GM10847 (cell line): ENCODE measurements at regions not wholly inside any gene's neighbourhood (a gene's known extent, or its start where the extent isn't known, plus 50 kb on each side); places are given as distances from the start of the nearest gene placed in this dataset.

Source experiments
- POLR2A ChIP-seq: IDR thresholded peaks from 2 replicates; pipeline ENCODE4 v1.6.1; 2011; ENCODE audit not compliant: insufficient read length; ENCODE audit errors: extremely low read depth

DNA sequence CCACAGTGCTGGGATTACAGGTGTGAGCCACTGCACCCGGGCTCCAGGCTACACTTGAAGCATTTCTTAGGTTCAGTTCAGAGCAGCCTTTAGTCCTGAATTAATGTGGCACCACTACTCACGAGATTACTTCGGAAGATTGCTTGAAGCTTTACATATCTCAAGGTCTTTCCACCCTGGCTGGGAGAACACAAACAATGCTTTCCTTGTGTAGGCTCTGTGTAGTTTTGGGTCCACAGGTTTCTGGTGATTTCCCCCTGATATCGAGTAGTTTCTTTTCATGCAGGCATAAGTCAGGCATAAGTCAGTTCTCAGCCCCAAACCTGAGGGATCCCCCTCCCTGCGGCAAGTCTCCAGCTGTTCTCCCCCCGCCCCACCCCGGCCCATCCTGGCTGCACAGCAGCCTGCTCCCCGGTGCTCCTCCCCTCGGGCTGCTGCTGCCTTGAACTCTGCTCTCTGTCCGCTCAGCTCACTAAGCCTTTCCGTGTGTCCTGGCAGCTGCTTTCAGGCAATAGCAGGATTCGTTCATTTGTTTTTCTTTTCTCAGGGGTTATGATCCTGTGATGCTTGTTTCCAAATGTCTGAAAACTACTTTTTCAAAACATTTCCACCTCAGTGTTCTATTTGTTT lies 417.7 kb downstream of the TMEM121 start:
- no peak for TF ChIP-seq POLR2A

DNA sequence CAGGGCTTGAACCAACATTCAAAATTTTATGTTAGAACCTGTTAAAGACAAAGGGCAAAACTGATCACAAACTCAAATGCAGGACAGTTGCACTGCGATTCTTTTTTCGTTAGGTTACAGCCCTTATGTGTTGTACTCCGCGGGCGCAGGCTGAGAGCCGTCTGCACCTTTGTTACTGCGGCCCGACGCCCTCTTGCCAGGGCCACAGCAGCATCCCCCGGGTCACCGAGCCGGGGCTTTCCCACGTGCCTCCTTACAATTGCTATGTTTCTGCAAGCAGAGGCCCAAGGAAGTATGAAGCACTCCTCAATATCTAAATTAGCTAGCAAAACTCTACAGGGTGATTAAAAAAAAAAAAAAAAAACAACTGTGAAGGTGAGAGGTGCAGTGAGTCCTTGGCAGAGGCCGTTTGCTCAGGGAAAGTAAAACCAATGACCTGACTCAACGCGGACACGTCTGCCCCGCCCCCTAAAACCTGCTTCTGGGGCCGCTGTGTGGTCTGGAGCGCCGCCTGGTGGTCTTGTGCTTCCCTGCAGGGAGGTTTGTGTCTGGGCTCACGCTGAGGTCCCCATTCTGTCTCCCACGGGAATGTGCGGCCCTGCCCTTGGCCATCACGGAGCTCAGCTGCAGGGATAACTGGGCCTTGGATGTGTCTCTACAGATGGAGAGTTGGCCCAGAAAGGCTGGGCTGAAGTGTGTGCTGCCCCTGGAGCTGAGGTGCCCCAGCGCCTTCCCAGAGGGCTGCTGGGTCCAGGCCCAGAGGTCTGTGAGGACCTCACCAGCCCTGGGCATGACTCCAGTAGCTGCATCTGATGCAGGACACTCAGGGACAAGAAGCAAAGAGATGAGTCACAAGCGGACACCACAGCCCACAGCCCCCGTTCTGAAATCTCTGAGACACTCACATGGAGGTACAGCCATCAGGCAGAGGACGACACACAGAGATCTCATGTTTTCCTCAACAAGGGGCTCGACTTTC lies 418.5 kb downstream of the TMEM121 start:
- no peak for TF ChIP-seq POLR2A

DNA sequence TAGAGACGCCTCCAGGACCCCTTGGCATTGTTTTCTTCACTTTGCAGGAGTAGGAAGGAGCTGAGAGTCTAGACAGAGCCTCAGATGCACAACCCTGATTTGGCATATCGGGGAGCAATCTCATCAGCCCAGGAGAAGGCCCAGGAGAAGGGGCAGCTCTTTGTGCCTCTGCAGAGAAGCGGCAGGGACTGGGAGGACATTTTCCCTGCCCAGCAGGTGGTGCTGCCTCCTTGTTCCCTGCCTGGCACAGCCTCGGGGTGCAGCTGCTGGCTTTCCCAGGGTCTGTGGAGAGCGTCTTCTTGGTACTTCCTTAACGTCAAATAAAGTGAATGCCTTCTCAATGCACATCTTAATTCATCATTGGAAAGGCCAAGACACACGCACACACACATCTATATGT lies 419.5 kb downstream of the TMEM121 start:
- TF ChIP-seq POLR2A: no peak

DNA sequence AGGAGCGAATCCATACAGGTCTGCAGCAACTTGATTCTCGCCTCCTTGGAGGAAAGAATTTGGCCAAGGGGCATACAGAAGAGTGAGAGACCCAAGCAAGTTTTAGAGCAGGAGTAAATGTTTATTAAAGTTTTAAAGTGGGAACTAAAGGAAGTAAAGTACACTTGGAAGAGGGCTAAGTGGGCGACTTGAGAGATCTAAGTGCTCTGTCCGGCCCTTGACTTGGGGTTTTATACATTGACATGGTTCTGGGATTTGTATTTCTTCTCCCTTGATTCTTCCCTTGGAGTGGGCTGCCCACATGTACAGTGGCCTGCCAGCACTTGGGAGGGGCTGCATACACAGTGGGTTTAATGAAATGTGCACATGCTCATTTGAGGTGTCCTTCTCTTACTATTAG lies 421.2 kb downstream of the TMEM121 start:
- TF ChIP-seq POLR2A: no peak

DNA sequence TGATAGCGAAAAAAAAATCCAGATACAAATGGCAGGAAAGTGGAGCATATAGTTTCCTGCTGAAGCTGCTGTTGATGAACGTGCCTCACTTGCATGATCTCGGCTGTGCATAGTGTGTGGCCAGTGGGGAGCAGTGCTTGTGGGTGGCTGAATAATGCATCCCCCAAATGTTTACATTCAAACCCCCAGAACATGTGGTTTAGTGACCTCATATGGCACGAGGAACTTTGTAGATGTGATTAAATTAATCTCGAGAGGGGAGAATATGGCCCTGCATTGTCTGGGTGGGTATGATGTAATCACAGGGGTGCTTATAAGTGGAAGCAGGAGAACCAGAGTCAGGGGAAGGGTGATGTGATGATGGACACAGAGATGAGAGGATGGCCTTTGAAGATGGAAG lies 425.0 kb downstream of the TMEM121 start:
- no peak for TF ChIP-seq POLR2A

DNA sequence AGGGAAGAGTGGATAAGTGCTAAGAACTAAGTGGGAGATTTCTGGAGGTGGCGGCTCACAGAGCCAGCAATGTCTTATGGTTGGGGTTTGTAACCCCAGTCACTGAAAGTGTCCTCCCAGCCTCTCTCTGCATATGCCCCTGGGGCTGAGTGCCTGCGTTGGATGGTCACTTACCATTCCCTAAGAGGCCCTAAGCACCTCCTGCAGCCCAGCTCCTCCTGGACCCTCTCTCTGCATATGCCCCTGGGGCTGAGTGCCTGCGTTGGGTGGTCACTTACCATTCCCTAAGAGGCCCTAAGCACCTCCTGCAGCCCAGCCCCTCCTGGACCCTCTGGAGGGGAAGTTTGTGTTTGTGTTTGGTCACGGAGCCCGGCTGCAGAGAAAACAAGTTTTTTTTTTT lies 425.8 kb downstream of the TMEM121 start:
- TF ChIP-seq POLR2A: no peak

DNA sequence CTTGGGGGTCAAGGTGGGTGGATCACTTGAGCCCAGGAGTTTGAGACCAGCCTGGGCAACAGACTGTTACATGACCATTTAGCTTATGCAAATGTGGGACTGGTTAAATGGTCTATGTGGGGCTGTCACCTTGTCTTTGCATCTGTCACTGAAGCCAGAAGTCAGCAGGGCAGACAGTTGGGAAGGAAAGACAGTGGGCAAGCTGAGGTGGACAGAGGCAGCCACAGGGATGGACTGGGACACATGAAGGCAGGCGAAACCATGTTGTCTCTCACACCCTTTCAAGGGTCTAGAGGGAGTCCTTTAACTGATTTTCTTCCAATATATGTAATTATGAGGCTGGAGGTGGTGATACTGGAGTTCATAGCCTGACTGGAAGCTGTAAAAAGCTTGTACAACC lies 426.4 kb downstream of the TMEM121 start:
- TF ChIP-seq POLR2A: no peak

DNA sequence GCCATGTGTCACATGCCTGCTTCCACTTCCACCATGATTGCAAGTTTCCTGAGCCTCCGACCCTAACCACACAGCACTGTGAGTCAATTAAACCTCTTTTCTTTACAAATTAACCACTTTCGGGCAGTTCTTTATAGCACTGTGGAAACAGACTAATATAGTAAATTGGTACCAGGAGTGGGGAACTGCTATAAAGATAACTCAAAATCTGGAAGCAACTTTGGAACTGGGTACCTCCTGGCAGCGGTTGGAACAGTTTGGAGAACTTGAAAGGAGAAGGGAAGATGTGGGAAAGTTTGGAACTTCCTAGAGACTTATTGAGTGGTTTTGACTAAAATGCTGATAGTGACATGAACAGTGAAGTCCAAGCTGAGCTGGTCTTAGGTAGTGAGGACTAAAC lies 436.1 kb downstream of the TMEM121 start:
- no peak for TF ChIP-seq POLR2A

DNA sequence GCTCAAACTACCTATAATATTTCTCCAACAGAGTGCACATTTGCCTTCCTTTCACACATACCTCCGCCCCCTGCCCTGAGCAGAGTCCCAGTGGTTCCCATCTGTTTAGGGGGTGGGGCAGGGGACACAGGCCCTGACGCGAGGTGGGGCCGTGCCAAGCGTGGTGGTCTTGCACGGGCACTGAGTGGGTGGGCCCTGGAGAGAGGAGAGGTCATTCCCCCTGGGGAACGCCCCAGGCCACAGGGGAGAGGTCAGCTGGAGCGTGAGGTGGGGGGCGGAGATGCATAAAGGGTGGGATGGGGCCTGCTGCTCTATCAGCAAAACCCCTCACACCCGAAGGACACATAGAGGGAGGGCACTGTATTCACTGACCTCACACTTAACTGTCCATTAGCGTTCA lies 441.9 kb downstream of the TMEM121 start:
- no peak for TF ChIP-seq POLR2A

DNA sequence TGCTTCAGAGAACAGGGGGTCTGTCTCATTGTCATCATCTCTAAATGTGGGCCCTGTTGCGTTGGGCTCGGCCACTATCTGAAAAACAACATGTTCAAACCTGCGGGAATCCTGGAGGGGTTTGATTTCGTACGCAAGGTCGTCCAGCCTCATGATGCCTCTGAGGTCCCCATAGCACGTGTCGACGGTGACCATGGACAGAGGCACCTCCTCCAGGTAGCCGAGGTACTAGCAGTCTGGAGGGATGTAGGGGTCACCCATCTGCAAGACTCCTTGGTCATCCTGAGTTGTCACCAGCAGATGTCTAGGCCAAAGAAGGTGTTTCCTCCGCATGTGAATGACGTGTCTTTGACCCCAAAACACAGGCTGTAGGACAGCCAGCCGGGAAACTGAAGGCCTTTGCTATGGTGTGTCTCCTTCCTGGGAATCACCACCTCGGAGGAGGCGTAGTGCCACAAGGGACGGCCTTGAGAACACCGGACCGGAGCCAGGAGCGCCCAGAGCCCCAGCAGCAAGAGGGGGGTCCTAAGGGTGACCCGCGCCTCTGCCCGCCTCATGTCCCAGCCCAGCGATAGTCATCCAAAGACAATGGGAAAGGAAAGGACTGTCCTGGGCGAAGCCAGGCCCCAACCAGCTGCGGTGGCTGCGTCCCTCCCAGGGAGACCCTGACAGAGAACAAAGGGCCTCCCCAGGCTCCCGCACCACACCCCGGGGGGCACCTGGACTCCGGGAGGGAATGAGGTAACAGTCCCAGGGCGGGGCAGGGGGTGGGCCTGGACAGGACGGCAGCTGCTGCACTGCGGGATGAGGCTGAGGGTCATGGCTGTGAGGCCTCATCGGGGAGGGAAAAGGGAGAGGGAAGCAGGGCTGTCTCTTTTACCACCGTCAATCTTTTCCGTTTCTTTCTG lies 445.5 kb downstream of the TMEM121 start:
- TF ChIP-seq POLR2A: no peak

DNA sequence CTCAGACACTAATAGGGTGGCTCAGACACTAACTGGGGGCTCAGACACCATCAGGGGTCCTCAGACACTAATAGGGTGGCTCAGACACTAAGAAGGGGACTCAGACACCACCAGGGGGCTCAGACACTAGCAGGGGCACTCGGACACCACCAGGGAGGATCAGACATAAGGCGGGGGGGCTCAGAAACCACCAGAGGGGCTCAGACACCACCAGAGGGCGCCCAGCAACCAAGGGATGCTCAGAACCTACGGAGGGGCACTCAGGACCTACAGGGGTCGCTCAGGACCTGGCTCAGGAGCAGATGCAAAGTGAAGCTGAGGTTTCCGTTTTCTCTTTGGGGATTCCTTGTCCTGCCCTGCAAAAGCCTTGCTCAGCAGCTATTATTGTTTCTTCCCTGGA lies 448.5 kb downstream of the TMEM121 start:
- TF ChIP-seq POLR2A: no peak

DNA sequence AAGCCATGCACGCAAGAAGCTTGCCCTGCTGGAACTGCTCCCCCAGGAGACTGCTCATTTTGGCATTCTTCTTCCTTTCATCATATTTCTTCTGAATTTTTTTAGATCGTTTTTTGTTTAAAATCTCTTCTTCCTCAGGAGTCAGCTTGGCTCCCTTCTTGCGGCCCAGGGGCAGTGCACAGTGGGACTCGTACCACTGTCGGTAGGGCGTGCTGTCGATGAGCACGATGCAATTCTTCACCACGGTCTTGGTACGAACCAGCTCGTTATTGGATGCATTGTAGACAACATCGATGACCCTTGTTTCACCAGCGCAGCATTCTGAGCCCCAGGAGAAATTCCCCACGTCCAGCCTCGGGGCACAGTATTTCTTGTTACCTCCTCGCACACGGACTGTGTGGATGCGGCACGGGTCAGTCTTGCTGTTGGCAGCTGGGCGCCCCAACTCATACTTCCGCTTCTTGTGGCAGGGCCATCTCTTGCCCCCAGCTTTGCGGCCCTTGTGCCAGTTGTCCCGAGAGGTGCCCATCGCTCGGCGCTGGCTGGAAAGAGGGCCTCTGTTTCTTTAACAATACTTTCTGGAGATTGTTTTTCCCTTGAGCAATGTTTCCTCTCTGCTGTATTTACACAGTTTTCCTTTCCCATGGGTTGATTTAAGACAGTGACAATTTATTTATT lies 452.4 kb downstream of the TMEM121 start:
- no peak for TF ChIP-seq POLR2A

DNA sequence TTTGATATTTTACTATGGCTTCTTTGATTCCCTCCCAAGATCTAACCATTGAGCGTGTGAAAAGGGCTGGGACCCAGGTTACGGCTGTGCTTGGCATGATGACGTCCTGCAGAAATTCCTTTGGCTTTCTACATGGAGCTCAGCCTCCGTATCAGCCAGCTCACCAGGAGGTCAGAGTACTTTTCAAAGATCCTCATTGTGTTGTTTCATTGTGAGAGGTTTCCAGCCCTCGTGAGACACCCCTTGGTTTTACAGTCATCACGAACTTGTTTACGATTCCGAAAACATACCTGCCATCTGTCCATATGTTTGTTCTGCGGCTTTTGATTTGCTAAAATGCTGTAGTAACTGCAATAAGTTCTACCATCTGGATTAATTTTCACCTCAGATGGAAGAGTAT lies 453.1 kb downstream of the TMEM121 start:
- no peak for TF ChIP-seq POLR2A

DNA sequence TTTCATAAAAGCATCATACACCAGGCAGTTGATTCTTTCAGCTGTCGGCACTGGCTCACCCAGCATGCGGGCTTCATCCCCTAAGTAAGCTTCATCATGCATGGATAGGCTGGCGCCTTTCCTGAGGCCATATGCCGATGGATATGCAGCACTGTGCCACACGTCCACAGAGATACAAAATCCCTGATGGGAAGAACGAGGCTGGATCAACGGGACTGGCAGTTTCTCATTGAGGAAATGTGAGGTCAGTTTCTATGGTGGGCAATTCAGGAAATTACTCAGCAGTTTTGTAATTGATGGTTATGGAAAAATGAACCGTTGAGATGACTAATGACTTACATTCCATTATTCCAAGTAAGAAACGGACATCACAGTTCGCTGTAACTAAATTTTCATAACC lies 453.8 kb downstream of the TMEM121 start:
- TF ChIP-seq POLR2A: no peak

DNA sequence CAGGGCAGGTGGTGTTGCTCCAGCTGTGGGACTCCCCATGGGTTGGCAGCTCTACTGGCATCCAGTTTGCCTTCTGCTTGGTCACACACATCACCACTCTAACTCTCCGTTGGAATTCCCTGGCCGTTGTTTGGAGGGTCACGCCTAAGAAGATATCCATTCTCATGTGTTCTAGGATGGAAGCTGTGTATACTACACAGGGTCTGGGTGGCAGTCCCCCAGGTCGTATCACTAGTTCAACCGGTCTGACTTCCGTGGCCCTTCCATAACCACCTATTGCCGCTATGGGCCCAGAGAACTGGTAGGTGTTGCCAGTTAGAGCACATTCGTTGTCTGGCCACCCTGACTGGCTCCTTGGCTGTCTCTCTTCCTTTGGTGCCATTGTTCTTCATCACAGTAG lies 456.3 kb downstream of the TMEM121 start:
- no peak for TF ChIP-seq POLR2A

DNA sequence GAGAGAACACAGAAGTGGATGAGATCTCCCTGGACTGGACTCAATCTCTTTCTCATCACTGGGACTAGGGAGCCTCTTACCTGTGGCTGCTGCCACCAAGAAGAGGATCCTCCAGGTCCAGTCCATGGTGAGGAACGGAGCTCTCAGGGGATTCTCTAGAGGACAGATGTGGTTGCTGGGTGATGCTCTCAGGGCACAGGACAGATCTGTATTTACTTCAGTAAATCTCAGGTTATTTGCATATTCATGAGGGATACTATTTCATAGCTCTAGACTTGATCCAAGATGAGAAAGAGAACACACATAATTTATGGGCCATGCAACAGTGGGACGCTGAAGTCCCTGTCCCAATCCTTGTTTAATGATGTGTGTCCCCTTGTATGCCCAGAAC lies 460.5 kb downstream of the TMEM121 start:
- TF ChIP-seq POLR2A: no peak

DNA sequence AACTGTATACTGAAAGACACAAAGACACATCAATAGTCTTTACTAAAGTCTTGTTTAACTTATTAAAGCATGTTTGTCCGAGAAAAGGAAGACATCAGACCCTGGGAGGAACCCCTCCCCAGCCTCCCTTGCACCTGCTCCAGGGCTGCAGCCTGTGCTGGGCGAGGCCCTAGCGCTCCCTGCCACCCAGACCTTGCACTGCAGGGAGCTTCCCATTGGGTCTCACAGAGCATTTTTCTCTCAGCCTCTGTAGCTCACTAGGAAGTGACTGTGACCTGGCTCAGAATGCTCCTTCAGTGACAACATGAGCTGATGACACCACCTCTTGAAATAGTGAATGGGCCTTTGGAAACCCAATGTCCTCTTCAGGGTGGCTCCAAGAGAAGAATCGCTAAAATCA lies 461.2 kb downstream of the TMEM121 start:
- TF ChIP-seq POLR2A: no peak
